Right cardiac atrium (tissue), 5 donors: ENCODE measurements at regions not wholly inside any gene's neighbourhood (a gene's known extent, or its start where the extent isn't known, plus 50 kb on each side); places are given as distances from the start of the nearest gene placed in this dataset.
"Not testable (repeated sequence)": the region's sequence is repeated elsewhere in the genome, so short reads cannot be mapped to it uniquely, and the experiment has no call there.

Experiments
- ATAC-seq, 2 donors: fragments of 200-7000 bp; cut with Tn5 transposase; one replicate each; pipeline versions ENCODE4 v1.8.0 to v1.9.1; 2020; ENCODE audit warnings: moderate library complexity in 2 of 2, mild to moderate bottlenecking in 1 of 2
- DNase-seq, 3 donors: peaks; one replicate each; pipeline ENCODE4 v3.0.0-alpha.2; 2020
- H3K27ac ChIP-seq: one replicate; pipeline ENCODE4 v1.5.1; 2013; ENCODE audit warnings: mild to moderate bottlenecking, low read length, control low read depth, moderate library complexity
- H3K27me3 ChIP-seq: one replicate; pipeline ENCODE4 v1.6.1; 2013; ENCODE audit not compliant: control insufficient read depth, insufficient read depth
- H3K4me1 ChIP-seq: one replicate; pipeline ENCODE4 v1.6.1; 2013; ENCODE audit warnings: low read length; ENCODE audit not compliant: control insufficient read depth, insufficient read depth
- H3K4me3 ChIP-seq: one replicate; pipeline ENCODE4 v1.5.1; 2013; ENCODE audit warnings: low read length, control low read depth
- H3K9me3 ChIP-seq: one replicate; pipeline ENCODE4 v1.6.1; 2013; ENCODE audit warnings: low read length; ENCODE audit not compliant: control insufficient read depth
- WGBS: extraction: QIAGEN DNeasy Blood & Tissue Kit; methylation state at CpG from one replicate; pipeline ENCODE4 v1.1.7; 2013; 5-methylcytosine and 5-hydroxymethylcytosine counted together
- intact Hi-C, 4 donors: fragments of 100-400 bp; cut with DNase I; formaldehyde crosslinking; loops; one replicate each; pipeline versions ENCODE4 v1.11.0 to v1.14.0; 2022 to 2023
- donor health status: healthy with polysubstance abuse.
- donor health status: DM: no; HTN: yes; CAD: no.
- donor health status: DM: no; HTN: no; CAD: no.
- donor health status: DM: no; HTN: yes; CAD: no; lungs with severe emphysema.
- donor health status: DM: yes; HTN: yes; CAD: no.

GRCh38 chr11:3544990-3545389 lies 96.8 kb downstream of the ART5 start:
- WGBS = 85% methylated on average over 10 of the region's 10 CpGs
- H3K27me3 ChIP-seq, ATAC-seq, H3K27ac ChIP-seq, DNase-seq, intact Hi-C loops, H3K4me3 ChIP-seq, H3K9me3 ChIP-seq, H3K4me1 ChIP-seq: not testable (repeated sequence)

GRCh38 chr11:3538220-3538619 lies 103.6 kb downstream of the ART5 start:
- ATAC-seq, intact Hi-C loops, H3K9me3 ChIP-seq, H3K27ac ChIP-seq, H3K4me3 ChIP-seq, DNase-seq, H3K27me3 ChIP-seq, H3K4me1 ChIP-seq: not testable (repeated sequence)
- WGBS = 100% methylated on average over 1 of the region's 1 CpG

- DNase-seq, H3K27me3 ChIP-seq, ATAC-seq, intact Hi-C loops, H3K4me1 ChIP-seq, H3K27ac ChIP-seq, H3K9me3 ChIP-seq, H3K4me3 ChIP-seq: not testable (repeated sequence)
- 68% methylated on average over 4 of the region's 4 CpGs for WGBS
These were observed 104.5 kb downstream of the ART5 start for GRCh38 chr11:3537254-3537653.

DNA sequence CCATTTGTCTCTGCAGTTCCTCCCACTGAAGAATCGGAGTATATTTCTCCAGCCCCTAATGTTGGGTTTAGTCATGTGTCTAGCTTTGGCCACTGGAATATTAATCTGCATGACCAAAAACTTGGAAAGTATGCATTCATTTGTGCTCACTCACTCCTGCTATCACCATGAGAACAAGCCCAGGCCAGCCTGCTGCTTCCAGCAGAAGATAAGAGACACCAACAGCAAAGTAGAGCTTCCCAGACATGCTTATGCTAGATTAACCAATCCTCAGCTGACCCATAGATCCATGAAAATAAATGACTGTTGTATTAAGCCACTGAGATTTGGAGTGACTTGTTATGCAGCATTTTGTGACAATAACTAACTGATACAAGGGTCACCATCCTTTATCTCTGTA lies 108.8 kb downstream of the ART5 start:
- WGBS = 84% methylated on average over 1 of the region's 1 CpG

DNA sequence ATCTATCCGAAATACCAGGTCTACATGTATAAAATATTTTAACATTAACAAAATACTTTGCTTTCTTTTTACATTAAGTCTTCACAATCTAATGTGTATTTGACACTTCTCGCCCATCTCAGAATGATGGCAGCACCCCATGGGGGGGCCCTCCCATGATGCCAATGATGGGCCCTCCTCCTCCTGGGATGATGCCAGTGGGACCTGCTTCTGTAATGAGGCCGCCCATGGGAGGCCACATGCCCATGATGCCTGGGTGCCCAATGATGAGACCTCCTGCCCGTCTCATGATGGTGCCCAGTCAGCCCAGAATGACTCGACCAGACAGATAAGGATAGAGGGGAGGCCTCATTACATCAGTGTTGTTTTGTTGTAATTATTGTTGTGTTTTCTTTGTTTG lies 110.5 kb downstream of the ART5 start:
- H3K4me1 ChIP-seq, H3K9me3 ChIP-seq, H3K4me3 ChIP-seq, ATAC-seq, DNase-seq, intact Hi-C loops, H3K27me3 ChIP-seq, H3K27ac ChIP-seq: not testable (repeated sequence)
- 87% methylated on average over 5 of the region's 5 CpGs for WGBS

More for the DNA sequence above, 108.8 kb downstream of the ART5 start:
- H3K4me1 ChIP-seq, H3K4me3 ChIP-seq, H3K27ac ChIP-seq, DNase-seq, H3K9me3 ChIP-seq, H3K27me3 ChIP-seq, ATAC-seq, intact Hi-C loops: not testable (repeated sequence)

- H3K27ac ChIP-seq, ATAC-seq, H3K27me3 ChIP-seq, H3K4me1 ChIP-seq, H3K9me3 ChIP-seq, H3K4me3 ChIP-seq, intact Hi-C loops, DNase-seq: not testable (repeated sequence)
These were observed 118.2 kb downstream of the ART5 start for GRCh38 chr11:3523567-3523966.

DNA sequence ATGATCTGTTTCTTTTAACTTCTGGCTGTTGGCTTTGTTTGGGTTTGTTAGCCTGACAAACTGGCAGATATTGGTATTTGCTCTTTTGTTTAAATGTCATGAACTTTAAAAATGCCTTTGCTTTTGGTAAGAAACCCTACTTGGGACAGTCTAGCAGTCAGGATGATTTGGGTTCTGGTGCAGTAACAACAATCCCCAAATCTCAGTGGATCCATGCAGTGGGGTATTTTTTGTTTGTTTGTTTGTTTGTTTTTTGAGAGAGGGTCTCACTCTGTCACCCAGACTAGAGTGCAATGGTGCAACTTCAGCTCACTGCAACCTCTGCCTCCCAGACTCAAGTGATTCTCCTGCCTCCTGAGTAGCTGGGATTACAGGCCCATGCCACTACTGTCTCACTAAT lies 120.9 kb downstream of the ART5 start:
- H3K9me3 ChIP-seq, H3K27me3 ChIP-seq, intact Hi-C loops, H3K4me3 ChIP-seq, DNase-seq, ATAC-seq, H3K27ac ChIP-seq, H3K4me1 ChIP-seq: not testable (repeated sequence)

DNA sequence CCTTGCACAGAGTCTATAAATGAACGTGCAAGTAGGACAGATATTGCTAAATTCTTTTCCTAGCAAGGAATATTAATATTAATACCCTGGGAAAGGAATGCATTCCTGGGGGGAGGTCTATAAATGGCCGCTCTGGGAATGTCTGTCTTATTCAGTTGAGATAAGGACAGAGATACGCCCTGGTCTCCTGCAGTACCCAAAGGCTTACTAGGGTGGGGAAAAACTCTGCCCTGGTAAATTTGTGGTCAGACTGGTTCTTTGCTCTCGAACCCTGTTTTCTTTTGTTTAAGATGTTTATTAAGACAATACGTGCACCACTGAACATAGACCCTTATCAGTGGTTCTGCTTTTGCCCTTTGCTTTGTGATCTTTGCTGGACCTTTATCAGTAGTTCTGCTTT lies 122.0 kb downstream of the ART5 start:
- DNase-seq, ATAC-seq: not testable (repeated sequence)

GRCh38 chr11:3516934-3517567 lies 124.7 kb downstream of the ART5 start:
- DNase-seq, intact Hi-C loops, H3K9me3 ChIP-seq, H3K27me3 ChIP-seq, H3K4me1 ChIP-seq, H3K4me3 ChIP-seq, ATAC-seq, H3K27ac ChIP-seq: not testable (repeated sequence)
- WGBS = 67% methylated on average over 4 of the region's 4 CpGs

More for the DNA sequence above, 122.0 kb downstream of the ART5 start:
- H3K27me3 ChIP-seq, H3K9me3 ChIP-seq, H3K27ac ChIP-seq, H3K4me3 ChIP-seq, intact Hi-C loops, H3K4me1 ChIP-seq: not testable (repeated sequence)
- WGBS = 79% methylated on average over 5 of the region's 5 CpGs

- H3K27ac ChIP-seq, H3K4me1 ChIP-seq, H3K27me3 ChIP-seq, H3K4me3 ChIP-seq, ATAC-seq, DNase-seq, intact Hi-C loops, H3K9me3 ChIP-seq: not testable (repeated sequence)
- WGBS = 34% methylated on average over 6 of the region's 6 CpGs
These were observed 125.4 kb downstream of the ART5 start for GRCh38 chr11:3516345-3516933.

DNA sequence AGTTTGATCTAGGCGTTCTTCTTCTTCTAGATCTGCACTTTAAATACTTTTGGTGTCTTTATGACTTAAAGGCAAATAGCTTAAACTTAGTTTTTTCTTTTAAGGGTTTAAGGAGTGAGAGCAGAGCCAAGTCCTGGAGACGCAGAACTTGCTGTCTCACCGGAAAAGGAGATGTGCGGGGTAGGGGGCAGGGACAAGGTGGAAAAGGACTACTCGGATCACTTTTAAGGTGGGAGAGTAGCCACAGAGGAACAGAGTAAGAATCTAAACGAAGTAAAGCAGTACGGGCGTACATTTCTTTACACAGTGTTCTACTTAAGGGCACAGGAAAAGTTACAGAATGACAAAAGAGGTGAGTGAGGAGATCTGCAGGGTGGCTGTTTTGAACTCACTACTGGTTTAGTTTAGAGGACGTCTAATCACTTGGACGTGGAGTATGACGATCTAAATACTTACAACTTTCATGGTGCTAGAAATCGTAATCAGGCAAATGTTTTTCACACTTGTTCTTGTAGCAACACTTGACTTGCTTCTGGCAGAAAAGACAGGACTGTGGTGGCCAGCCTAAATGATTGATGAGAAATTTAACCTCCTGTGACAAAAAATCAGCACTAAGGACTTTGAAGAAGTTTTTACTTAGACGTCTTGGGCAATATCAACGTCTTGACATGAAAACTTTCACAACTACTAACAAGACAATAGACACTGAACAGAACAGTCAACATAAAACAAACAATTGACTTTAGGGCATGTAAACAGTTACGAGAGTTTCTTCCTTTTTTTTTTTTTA lies 127.0 kb downstream of the ART5 start:
- DNase-seq, H3K27me3 ChIP-seq, H3K9me3 ChIP-seq, ATAC-seq, H3K27ac ChIP-seq, intact Hi-C loops, H3K4me3 ChIP-seq, H3K4me1 ChIP-seq: not testable (repeated sequence)
- 55% methylated on average over 15 of the region's 15 CpGs for WGBS
